HCT116 (cell line): ENCODE measurements at regions not wholly inside any gene's neighbourhood (a gene's known extent, or its start where the extent isn't known, plus 50 kb on each side); places are given as distances from the start of the nearest gene placed in this dataset.

Experiments
- ATAC-seq: fragments of 200-7000 bp; cut with Tn5 transposase; 2 replicates; pipeline ENCODE4 v1.9.1; 2020; ENCODE audit warnings: mild to moderate bottlenecking, moderate library complexity
- BruUV-seq: library from RNA; stranded (reverse); fragments of 400-500 nt; replicated peaks from 2 replicates; lab custom pipeline; 2021; lab: Mats Ljungman, UMichigan
- CTCF ChIA-PET: fragments of 300-600 bp; sonication (Branson Sonifier 250); formaldehyde crosslinking; loops from one replicate; lab custom pipeline; 2021; ENCODE audit warnings: antibody characterized with exemption; lab: Charles Lee
- POLR2A ChIA-PET: fragments of 300-600, 350-600 bp; sonication (Branson Sonifier 250); formaldehyde crosslinking; loops from one replicate; lab custom pipeline; 2021; ENCODE audit warnings: antibody characterized with exemption; lab: Charles Lee
- RAD21 ChIA-PET, 2 experiments: fragments of 300-600 bp; sonication (Branson Sonifier 250); formaldehyde crosslinking; loops; one replicate each; lab custom pipeline; 2023; ENCODE audit warnings: low total read pairs in 2 of 2; ENCODE audit not compliant: uncharacterized antibody in 2 of 2, unreplicated experiment in 2 of 2, low non-redundant PET in 1 of 2; lab: Charles Lee
- DNase-seq: peaks from one replicate; pipeline ENCODE4 v3.0.0-alpha.2; 2010; ENCODE audit warnings: low read depth, low spot score
- H2AFZ ChIP-seq: fragments of 200-600 bp; shearing (Covaris generic), sonication (generic); 2 replicates; pipeline ENCODE4 v1.6.1; 2017; ENCODE audit warnings: low read depth, mixed run types, mixed read lengths, antibody characterized with exemption, low read length; ENCODE audit not compliant: poor library complexity, severe bottlenecking
- H3K27ac ChIP-seq: 2 replicates; pipeline ENCODE4 v1.5.1; 2012; ENCODE audit warnings: low read depth, low read length
- H3K27me3 ChIP-seq: fragments of 200-600 bp; sonication (generic); 2 replicates; pipeline ENCODE4 v1.6.1; 2016; ENCODE audit warnings: mixed run types, low read length, mixed read lengths; ENCODE audit not compliant: insufficient read depth
- H3K36me3 ChIP-seq, 2 experiments: fragments of 200-500 bp in 1 of 2; fragments of 200-600 bp in 1 of 2; sonication (Bioruptor generic) in 1 of 2; sonication (generic) in 1 of 2; 2 replicates each; pipeline versions ENCODE4 v1.5.1 to v1.6.1; 2014 to 2016; ENCODE audit warnings: low read length in 2 of 2, inconsistent platforms in 1 of 2, mixed read lengths in 1 of 2, mixed run types in 1 of 2; ENCODE audit not compliant: insufficient read depth in 2 of 2, control insufficient read depth in 1 of 2
- H3K4me1 ChIP-seq, 2 experiments: fragments of 200-600 bp in 1 of 2; sonication (generic) in 1 of 2; 2 replicates each; pipeline versions ENCODE4 v1.5.1 to v1.6.1; 2012 to 2017; ENCODE audit warnings: low read length in 2 of 2, inconsistent platforms in 1 of 2, mild to moderate bottlenecking in 1 of 2, mixed read lengths in 1 of 2, mixed run types in 1 of 2, moderate library complexity in 1 of 2; ENCODE audit not compliant: insufficient read depth in 2 of 2, control insufficient read depth in 1 of 2
- H3K4me2 ChIP-seq: fragments of 200-600 bp; sonication (generic); 2 replicates; pipeline ENCODE4 v1.6.1; 2017; ENCODE audit warnings: mixed run types, low read length, mixed read lengths
- H3K4me3 ChIP-seq, 2 experiments: fragments of 200-600 bp in 1 of 2; sonication (generic) in 1 of 2; replicated peaks in 1 of 2; 2 replicates each; pipeline ENCODE4 v1.5.1; 2011 to 2016; ENCODE audit warnings: low read length in 2 of 2, control low read depth in 1 of 2, low read depth in 1 of 2, mild to moderate bottlenecking in 1 of 2, mixed read lengths in 1 of 2, mixed run types in 1 of 2
- H3K79me2 ChIP-seq: fragments of 200-600 bp; sonication (generic); 2 replicates; pipeline ENCODE4 v1.6.1; 2017; ENCODE audit warnings: mild to moderate bottlenecking, mixed run types, low read length, moderate library complexity, mixed read lengths; ENCODE audit not compliant: insufficient read depth
- H3K9ac ChIP-seq: fragments of 200-600 bp; sonication (generic); 2 replicates; pipeline ENCODE4 v1.6.1; 2016; ENCODE audit warnings: low read length, mixed read lengths
- H3K9me2 ChIP-seq: fragments of 200-600 bp; sonication (generic), shearing (Covaris generic); 2 replicates; pipeline ENCODE4 v1.6.1; 2017; ENCODE audit warnings: mixed run types, mild to moderate bottlenecking, moderate library complexity; ENCODE audit not compliant: insufficient read depth
- H3K9me3 ChIP-seq, 2 experiments: fragments of 200-500 bp in 1 of 2; fragments of 200-600 bp in 1 of 2; sonication (Bioruptor generic) in 1 of 2; sonication (generic) in 1 of 2; 2 replicates each; pipeline ENCODE4 v1.6.1; 2014 to 2017; ENCODE audit warnings: low read length in 2 of 2, mixed read lengths in 2 of 2, inconsistent platforms in 1 of 2, low read depth in 1 of 2, mild to moderate bottlenecking in 1 of 2, mixed run types in 1 of 2, moderate library complexity in 1 of 2; ENCODE audit not compliant: control insufficient read depth in 1 of 2, insufficient read depth in 1 of 2
- H4K20me1 ChIP-seq: fragments of 200-600 bp; sonication (generic), shearing (Covaris generic); 2 replicates; pipeline ENCODE4 v1.6.1; 2017; ENCODE audit warnings: mixed run types, mild to moderate bottlenecking, moderate library complexity; ENCODE audit not compliant: insufficient read depth
- CBX3 ChIP-seq: IDR thresholded peaks from 2 replicates; pipeline ENCODE4 v1.6.1; 2012; ENCODE audit warnings: low read depth
- CEBPB ChIP-seq: IDR thresholded peaks from 2 replicates; pipeline ENCODE4 v1.6.1; 2012; ENCODE audit warnings: low read depth
- EGR1 ChIP-seq: IDR thresholded peaks from 2 replicates; pipeline ENCODE4 v1.6.1; 2012; ENCODE audit warnings: low read depth
- ELF1 ChIP-seq: IDR thresholded peaks from 2 replicates; pipeline ENCODE4 v1.6.1; 2012; ENCODE audit warnings: low read depth, borderline replicate concordance
- EZH2 ChIP-seq: fragments of 200-600 bp; sonication (generic); IDR thresholded peaks from 2 replicates; pipeline ENCODE4 v1.6.1; 2017; ENCODE audit warnings: antibody characterized with exemption, mixed run types
- EZH2phosphoT487 ChIP-seq: fragments of 200-600 bp; IDR thresholded peaks from 2 replicates; pipeline ENCODE4 v1.6.1; 2018; ENCODE audit warnings: antibody characterized with exemption, borderline replicate concordance
- JUND ChIP-seq: IDR thresholded peaks from 2 replicates; pipeline ENCODE4 v1.6.1; 2012
- MAX ChIP-seq: IDR thresholded peaks from 2 replicates; pipeline ENCODE4 v1.6.1; 2012
- POLR2A ChIP-seq: IDR thresholded peaks from 2 replicates; pipeline ENCODE4 v1.7.0; 2011; ENCODE audit warnings: borderline replicate concordance; ENCODE audit not compliant: insufficient read depth, insufficient read length; ENCODE audit errors: extremely low read depth
- POLR2AphosphoS5 ChIP-seq: IDR thresholded peaks from 2 replicates; pipeline ENCODE4 v1.6.1; 2011; ENCODE audit warnings: mild to moderate bottlenecking, low read depth, low read length, moderate library complexity
- RAD21 ChIP-seq: IDR thresholded peaks from 2 replicates; pipeline ENCODE4 v1.6.1; 2012; ENCODE audit warnings: low read depth, mild to moderate bottlenecking
- REST ChIP-seq: IDR thresholded peaks from 2 replicates; pipeline ENCODE4 v1.6.1; 2012; ENCODE audit warnings: low read depth
- SIN3A ChIP-seq: IDR thresholded peaks from 2 replicates; pipeline ENCODE4 v1.6.1; 2012; ENCODE audit warnings: low read depth
- SP1 ChIP-seq: IDR thresholded peaks from 2 replicates; pipeline ENCODE4 v1.6.1; 2012; ENCODE audit warnings: low read depth
- SRF ChIP-seq: IDR thresholded peaks from 2 replicates; pipeline ENCODE4 v1.6.1; 2012; ENCODE audit warnings: low read depth
- TCF7L2 ChIP-seq: IDR thresholded peaks from 2 replicates; pipeline ENCODE4 v1.7.0; 2011; ENCODE audit warnings: borderline replicate concordance, inconsistent platforms; ENCODE audit not compliant: insufficient read depth, insufficient read length; ENCODE audit errors: extremely low read depth
- YY1 ChIP-seq: IDR thresholded peaks from 2 replicates; pipeline ENCODE4 v1.6.1; 2011; ENCODE audit warnings: low read length, low read depth, moderate library complexity, mild to moderate bottlenecking; ENCODE audit not compliant: insufficient replicate concordance; ENCODE audit errors: extremely low read depth
- ZFX ChIP-seq: fragments of 450-650 bp; IDR thresholded peaks from 2 replicates; pipeline ENCODE4 v1.6.1; 2017
- ZNF274 ChIP-seq: fragments of 200-500 bp; sonication (Bioruptor generic); IDR thresholded peaks from 2 replicates; pipeline ENCODE4 v1.6.1; 2014; ENCODE audit warnings: mild to moderate bottlenecking, low read depth, low read length, inconsistent platforms
- intact Hi-C: fragments of 100-400 bp; cut with micrococcal nuclease; formaldehyde crosslinking; loops from 2 replicates; pipeline ENCODE4 v1.10.0; 2022

- ChIA-PET RAD21 (no interaction called here), CTCF (no interaction called here), POLR2A (no interaction called here)
- DNase-seq (no peak), ATAC-seq (no peak)
- Histone ChIP-seq H3K27me3 (no peaks in the 10 kb centered on the region), H3K9me3 (no peaks in the 10 kb centered on the region), H3K4me2 (no peak overlapping the region), H3K9me2 (no peaks in the 10 kb centered on the region; the same call in 1 of the 2 replicates), H3K4me3 (no peak overlapping the region), H3K79me2 (no peaks in the 10 kb centered on the region), H3K27ac (no peak overlapping the region), H3K4me1 (no peaks in the 10 kb centered on the region), H4K20me1 (no peaks in the 10 kb centered on the region), H3K9ac (no peak overlapping the region), H2AFZ (no peak overlapping the region), H3K36me3 (no peaks in the 10 kb centered on the region)
- intact Hi-C loops: no loop called here
- TF ChIP-seq ZNF274 (no peak), SP1 (no peak), JUND (no peak), EZH2phosphoT487 (no peak), TCF7L2 (no peak), SRF (no peak), ELF1 (no peak), POLR2A (no peak), SIN3A (no peak), RAD21 (no peak), CBX3 (no peak), YY1 (no peak), ZFX (no peak), EGR1 (no peak), POLR2AphosphoS5 (no peak), CEBPB (no peak)
- no TSS peak for BruUV-seq
Measured at GRCh38 chr6:8203337-8203736, 101.0 kb upstream of the EEF1E1 start.

- Histone ChIP-seq H3K4me3 (no peak overlapping the region), H2AFZ (no peak overlapping the region), H3K27ac (no peak overlapping the region), H3K36me3 (no peaks in the 10 kb centered on the region), H3K4me2 (no peak overlapping the region), H3K9me2 (no peaks in the 10 kb centered on the region; the same call in 1 of the 2 replicates), H3K9ac (no peak overlapping the region), H3K27me3 (no peaks in the 10 kb centered on the region), H4K20me1 (no peaks in the 10 kb centered on the region), H3K4me1 (no peaks in the 10 kb centered on the region), H3K79me2 (no peaks in the 10 kb centered on the region), H3K9me3 (no peaks in the 10 kb centered on the region)
- intact Hi-C loops: no loop called here
- ChIA-PET RAD21 (no interaction called here), CTCF (interaction anchor here (0.8 kb wide), 1 partner anchor 17 kb away, joined by 3 read pairs; no protein-coding TSS in a partner anchor), POLR2A (no interaction called here)
- DNase-seq (no peak), ATAC-seq (no peak)
- no TSS peak for BruUV-seq
- no peak for TF ChIP-seq SP1
- no peak for TF ChIP-seq YY1
- TF ChIP-seq JUND: no peak
- TF ChIP-seq REST: no peak
- TF ChIP-seq EZH2: no peak
- no peak for TF ChIP-seq MAX
- no peak for TF ChIP-seq CEBPB
- no peak for TF ChIP-seq TCF7L2
- TF ChIP-seq POLR2AphosphoS5: no peak
Measured at GRCh38 chr6:8201679-8202078, 99.3 kb upstream of the EEF1E1 start.
